MM.1S (cell line): ENCODE measurements at regions not wholly inside any gene's neighbourhood (a gene's known extent, or its start where the extent isn't known, plus 50 kb on each side); places are given as distances from the start of the nearest gene placed in this dataset.

Experiments
- DNase-seq: peaks from one replicate; pipeline ENCODE4 v3.0.0-alpha.2; 2015
- H2AFZ ChIP-seq: fragments of 300-600 bp; sonication (generic); 2 replicates; pipeline ENCODE4 v1.6.0; 2016; ENCODE audit warnings: antibody characterized with exemption, low read length
- H3F3A ChIP-seq: fragments of 300-600 bp; sonication (generic); 2 replicates; pipeline ENCODE4 v1.6.1; 2016; ENCODE audit warnings: mild to moderate bottlenecking, antibody characterized with exemption, low read length, moderate library complexity, mixed read lengths; ENCODE audit not compliant: insufficient read depth
- H3K27ac ChIP-seq: fragments of 300-600 bp; sonication (generic); 2 replicates; pipeline ENCODE4 v1.5.1; 2016; ENCODE audit warnings: mild to moderate bottlenecking, low read length
- H3K27me3 ChIP-seq: fragments of 300-600 bp; sonication (generic); replicated peaks from 2 replicates; pipeline ENCODE4 v1.6.0; 2016; ENCODE audit warnings: low read length; ENCODE audit not compliant: insufficient read depth
- H3K36me3 ChIP-seq: fragments of 300-600 bp; sonication (generic); replicated peaks from 2 replicates; pipeline ENCODE4 v1.6.1; 2016; ENCODE audit warnings: mild to moderate bottlenecking, low read length, mixed read lengths; ENCODE audit not compliant: insufficient read depth
- H3K4me1 ChIP-seq: fragments of 300-600 bp; sonication (generic); 2 replicates; pipeline ENCODE4 v1.6.1; 2016; ENCODE audit warnings: low read length, mixed read lengths
- H3K4me2 ChIP-seq: fragments of 300-600 bp; sonication (generic); 2 replicates; pipeline ENCODE4 v1.6.0; 2016; ENCODE audit warnings: low read depth, low read length
- H3K4me3 ChIP-seq: fragments of 300-600 bp; sonication (generic); 2 replicates; pipeline ENCODE4 v1.5.1; 2016; ENCODE audit warnings: low read length, mixed read lengths
- H3K79me2 ChIP-seq: fragments of 300-600 bp; sonication (generic); 2 replicates; pipeline ENCODE4 v1.6.1; 2016; ENCODE audit warnings: mixed run types, low read length, mixed read lengths
- H3K9ac ChIP-seq: fragments of 300-600 bp; sonication (generic); 2 replicates; pipeline ENCODE4 v1.6.1; 2016; ENCODE audit warnings: low read length, mixed read lengths
- H3K9me2 ChIP-seq: fragments of 300-600 bp; sonication (generic); replicated peaks from 2 replicates; pipeline ENCODE4 v1.6.1; 2016; ENCODE audit warnings: mild to moderate bottlenecking, low read length, mixed read lengths; ENCODE audit not compliant: insufficient read depth
- H3K9me3 ChIP-seq: fragments of 300-600 bp; sonication (generic); replicated peaks from 2 replicates; pipeline ENCODE4 v1.6.1; 2016; ENCODE audit warnings: mild to moderate bottlenecking, low read length, mixed read lengths; ENCODE audit not compliant: insufficient read depth
- H4K20me1 ChIP-seq: fragments of 300-600 bp; sonication (generic); 2 replicates; pipeline ENCODE4 v1.6.1; 2016; ENCODE audit warnings: mild to moderate bottlenecking, low read length, moderate library complexity, mixed read lengths; ENCODE audit not compliant: insufficient read depth
- EZH2 ChIP-seq: fragments of 300-600 bp; sonication (generic); optimal IDR thresholded peaks from 2 replicates; pipeline ENCODE3; 2017; ENCODE audit warnings: low read depth, mild to moderate bottlenecking, antibody characterized with exemption, low read length, mixed read lengths
- EZH2phosphoT487 ChIP-seq: fragments of 300-600 bp; sonication (generic); IDR thresholded peaks from 2 replicates; pipeline ENCODE4 v1.6.1; 2018; ENCODE audit warnings: antibody characterized with exemption, low read length
- TF ChIP-seq, protein P1 (sequence below): fragments of 300-600 bp; sonication (generic); IDR thresholded peaks from 2 replicates; pipeline ENCODE4 v1.5.1; 2016; ENCODE audit warnings: antibody characterized with exemption, low read length, mixed read lengths

DNA sequence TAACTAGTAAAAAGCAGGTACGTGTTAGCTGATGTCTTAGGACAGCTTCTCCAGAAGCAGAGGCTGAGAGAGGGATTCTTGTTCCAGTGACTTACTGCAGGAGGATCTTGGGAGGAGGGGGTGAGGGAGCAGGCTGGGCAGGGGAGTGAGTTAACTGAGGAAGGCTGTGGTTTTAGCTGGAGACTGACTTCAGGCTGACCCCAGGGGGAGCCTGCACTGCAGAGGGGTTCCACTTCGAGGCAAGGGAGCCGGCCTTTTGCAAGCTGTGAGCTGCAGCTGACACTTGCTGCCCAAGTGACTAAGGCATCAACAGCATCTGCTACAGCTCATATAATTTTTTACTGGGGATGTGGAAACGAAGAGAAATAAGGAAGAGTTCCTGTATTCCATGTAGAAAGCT, 50.4 kb upstream of the SOD1 start:
- TF ChIP-seq EZH2phosphoT487: no peak
- TF ChIP-seq EZH2: no peak
- Histone ChIP-seq H3K9me3 (no peaks in the 10 kb centered on the region), H3K9me2 (no peaks in the 10 kb centered on the region), H3F3A (no peaks in the 10 kb centered on the region), H2AFZ (no peak overlapping the region), H3K27ac (no peak overlapping the region), H4K20me1 (no peaks in the 10 kb centered on the region), H3K79me2 (no peaks in the 10 kb centered on the region), H3K36me3 (no peaks in the 10 kb centered on the region), H3K4me3 (no peak overlapping the region), H3K9ac (no peak overlapping the region), H3K4me1 (no peaks in the 10 kb centered on the region), H3K4me2 (no peak overlapping the region), H3K27me3 (no peaks in the 10 kb centered on the region)
- no peak for DNase-seq

DNA sequence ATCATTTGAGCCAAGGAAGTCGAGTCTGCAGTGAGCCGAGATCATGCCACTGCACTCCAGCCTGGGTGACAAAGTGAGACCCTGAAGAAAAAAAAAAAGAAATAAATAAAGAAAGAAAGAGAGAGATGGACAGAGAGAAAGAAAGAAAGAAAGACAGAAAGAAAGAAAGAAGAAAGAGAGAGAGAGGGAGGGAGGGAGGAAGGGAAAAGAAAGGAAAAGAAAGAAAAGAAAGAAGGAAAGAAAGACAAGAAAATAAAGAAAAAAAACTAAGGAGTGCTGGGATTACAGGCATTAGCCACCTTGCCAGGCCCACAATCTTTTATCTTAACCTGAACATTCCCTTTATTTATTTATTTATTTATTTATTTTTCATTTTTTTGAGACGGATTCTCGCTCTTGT, 51.7 kb upstream of the SOD1 start:
- TF ChIP-seq, protein P1, sequence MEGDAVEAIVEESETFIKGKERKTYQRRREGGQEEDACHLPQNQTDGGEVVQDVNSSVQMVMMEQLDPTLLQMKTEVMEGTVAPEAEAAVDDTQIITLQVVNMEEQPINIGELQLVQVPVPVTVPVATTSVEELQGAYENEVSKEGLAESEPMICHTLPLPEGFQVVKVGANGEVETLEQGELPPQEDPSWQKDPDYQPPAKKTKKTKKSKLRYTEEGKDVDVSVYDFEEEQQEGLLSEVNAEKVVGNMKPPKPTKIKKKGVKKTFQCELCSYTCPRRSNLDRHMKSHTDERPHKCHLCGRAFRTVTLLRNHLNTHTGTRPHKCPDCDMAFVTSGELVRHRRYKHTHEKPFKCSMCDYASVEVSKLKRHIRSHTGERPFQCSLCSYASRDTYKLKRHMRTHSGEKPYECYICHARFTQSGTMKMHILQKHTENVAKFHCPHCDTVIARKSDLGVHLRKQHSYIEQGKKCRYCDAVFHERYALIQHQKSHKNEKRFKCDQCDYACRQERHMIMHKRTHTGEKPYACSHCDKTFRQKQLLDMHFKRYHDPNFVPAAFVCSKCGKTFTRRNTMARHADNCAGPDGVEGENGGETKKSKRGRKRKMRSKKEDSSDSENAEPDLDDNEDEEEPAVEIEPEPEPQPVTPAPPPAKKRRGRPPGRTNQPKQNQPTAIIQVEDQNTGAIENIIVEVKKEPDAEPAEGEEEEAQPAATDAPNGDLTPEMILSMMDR: no peak
- TF ChIP-seq EZH2phosphoT487 (no peak), EZH2 (no peak)
- Histone ChIP-seq H3K9me2 (no peaks in the 10 kb centered on the region), H3K27ac (no peak overlapping the region), H3K36me3 (no peaks in the 10 kb centered on the region), H3K9me3 (no peaks in the 10 kb centered on the region), H3K79me2 (no peaks in the 10 kb centered on the region), H2AFZ (no peak overlapping the region), H3K9ac (no peak overlapping the region), H3K4me1 (no peaks in the 10 kb centered on the region), H3K27me3 (no peaks in the 10 kb centered on the region), H4K20me1 (no peaks in the 10 kb centered on the region), H3K4me2 (no peak overlapping the region), H3K4me3 (no peak overlapping the region), H3F3A (no peaks in the 10 kb centered on the region)
- no peak for DNase-seq

DNA sequence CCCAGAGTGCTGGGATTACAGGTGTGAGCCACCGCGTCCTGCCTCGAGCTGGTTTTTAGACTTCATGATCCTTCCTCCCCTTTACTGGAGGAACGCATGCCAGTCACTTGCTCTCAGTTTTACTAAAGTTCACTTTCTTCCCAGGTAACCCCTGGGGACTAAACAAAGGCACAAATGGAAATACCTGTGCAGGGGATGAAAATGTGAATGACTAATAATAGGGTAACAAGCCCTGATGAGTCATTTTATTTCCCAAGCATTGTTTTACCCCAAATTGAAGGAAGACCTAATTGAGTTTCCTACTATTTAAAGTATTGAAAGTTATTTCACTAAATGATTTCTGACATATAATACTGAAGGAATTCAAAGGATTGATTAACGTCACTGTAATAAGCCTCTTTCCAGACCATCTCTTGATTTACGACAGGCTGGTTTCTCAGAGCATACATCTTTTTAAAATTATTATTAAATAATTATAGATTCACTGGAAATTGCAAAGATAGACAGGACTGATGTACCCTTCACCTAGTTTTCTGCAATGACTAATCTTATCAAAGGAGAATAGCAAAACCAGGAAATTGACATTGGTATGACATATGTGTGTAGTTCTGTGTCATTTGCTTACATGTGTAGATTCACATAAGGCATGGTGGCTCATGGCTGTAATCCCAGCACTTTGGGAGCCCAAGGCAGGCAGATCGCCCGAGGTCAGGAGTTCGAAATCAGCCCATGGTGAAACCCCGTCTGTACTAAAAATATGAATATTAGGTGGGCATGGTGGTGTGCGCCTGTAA, 53.2 kb upstream of the SOD1 start:
- DNase-seq: no peak

More for the DNA sequence above, 53.2 kb upstream of the SOD1 start:
- no peaks in the 10 kb centered on the region for H3K27me3 ChIP-seq
- H3K9ac ChIP-seq: no peak overlapping the region
- H3K9me2 ChIP-seq: no peaks in the 10 kb centered on the region
- no peak overlapping the region for H3K4me2 ChIP-seq
- no peak overlapping the region for H3K27ac ChIP-seq
- no peaks in the 10 kb centered on the region for H4K20me1 ChIP-seq
- no peak overlapping the region for H2AFZ ChIP-seq
- no peak overlapping the region for H3K4me3 ChIP-seq
- TF ChIP-seq, protein P1: no peak
- TF ChIP-seq EZH2phosphoT487 (no peak), EZH2 (no peak)
- H3F3A ChIP-seq: no peaks in the 10 kb centered on the region
- H3K36me3 ChIP-seq: no peaks in the 10 kb centered on the region
- no peaks in the 10 kb centered on the region for H3K4me1 ChIP-seq
- no peaks in the 10 kb centered on the region for H3K79me2 ChIP-seq
- no peaks in the 10 kb centered on the region for H3K9me3 ChIP-seq
